ENCODE measurements at regions not wholly inside any gene's neighbourhood (a gene's known extent, or its start where the extent isn't known, plus 50 kb on each side); places are given as distances from the start of the nearest gene placed in this dataset.

DNA sequence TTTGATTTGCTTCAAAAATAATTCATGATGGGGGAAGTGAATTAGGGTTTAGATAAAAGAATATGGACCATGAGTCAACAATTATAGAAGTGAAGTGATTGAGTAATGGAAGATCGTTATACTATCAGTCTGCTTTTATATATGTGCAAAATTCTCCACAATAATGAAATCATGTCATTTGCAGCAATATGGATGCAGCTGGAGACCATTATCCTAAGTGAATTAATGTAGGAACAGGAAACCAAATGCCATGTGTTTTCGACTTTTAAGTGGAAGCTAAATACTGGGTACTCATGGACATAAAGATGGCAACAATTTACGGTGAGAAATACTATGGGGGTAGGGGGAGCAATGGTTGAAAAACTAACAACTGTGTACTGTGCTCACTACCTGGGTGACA lies 144.7 kb upstream of the SRD5A2 start:
- in situ Hi-C loops (cut with MboI) (no loop called here), intact Hi-C loops (cut with micrococcal nuclease; ENCODE audit: unreplicated experiment) (loop anchor here (10.0 kb wide), 1 partner anchor 1011 kb away; no protein-coding TSS in a partner anchor)
- Histone ChIP-seq H3K9ac (ENCODE audit: control insufficient read depth, insufficient read depth, low read length) (no peak overlapping the region), H2AFZ (ENCODE audit: control insufficient read depth, low read depth, low read length) (no peak overlapping the region), H3K27me3 (replicated peaks in 1 of 2; ENCODE audit: control insufficient read depth in 2 of 2, insufficient read depth in 2 of 2, low read length in 1 of 2) (no peaks in the 10 kb centered on the region), H3K4me1 (ENCODE audit: control insufficient read depth, insufficient read depth, low read length) (no peaks in the 10 kb centered on the region), H3K79me2 (ENCODE audit: control insufficient read depth, insufficient read depth, low read length) (no peaks in the 10 kb centered on the region), H4K20me1 (ENCODE audit: control insufficient read depth, insufficient read depth) (no peaks in the 10 kb centered on the region), H3K36me3 (ENCODE audit: control insufficient read depth in 2 of 2, insufficient read depth in 2 of 2, low read length in 1 of 2) (no peaks in the 10 kb centered on the region), H3K27ac (ENCODE audit: control insufficient read depth, insufficient read depth) (no peak overlapping the region), H3K4me2 (ENCODE audit: control insufficient read depth, insufficient read depth) (no peak overlapping the region), H3K4me3 (no peak overlapping the region), H3K9me3 (replicated peaks; ENCODE audit: control insufficient read depth, insufficient read depth, low read length) (no peaks in the 10 kb centered on the region)
- BruUV-seq (replicated peaks) = no TSS peak
- 45% methylated on average over 3 of the region's 3 CpGs for WGBS (ENCODE audit: insufficient coverage, insufficient replicate concordance, low lambda C conversion rate, missing lambda C conversion rate)
- SMC1A ChIA-PET (ENCODE audit: uncharacterized antibody, unreplicated experiment) = no interaction called here
- CTCF ChIA-PET = no interaction called here
- TF ChIP-seq MEF2B (IDR thresholded peaks at IDR 0.05; ENCODE audit: partially characterized antibody, poor library complexity, severe bottlenecking) (no peak), ZZZ3 (IDR thresholded peaks at IDR 0.05; ENCODE audit: control insufficient read depth, insufficient read length, low read depth) (no peak), SREBF2 (IDR thresholded peaks at IDR 0.05; ENCODE audit: low read length) (no peak), MTA2 (IDR thresholded peaks at IDR 0.05; ENCODE audit: low read depth) (no peak), GATAD2B (conservative IDR thresholded peaks at IDR 0.05; ENCODE audit: low read depth) (no peak), NFYB (IDR thresholded peaks at IDR 0.05; ENCODE audit: insufficient read depth, low read depth, low read length) (no peak), POLR2A (IDR thresholded peaks at IDR 0.05; ENCODE audit: low read depth, low read length) (no peak), SRF (IDR thresholded peaks at IDR 0.05; ENCODE audit: low read depth in 2 of 2, low read length in 2 of 2) (no peak), SIN3A (IDR thresholded peaks at IDR 0.05; ENCODE audit: low read depth, low read length) (no peak), RCOR1 (conservative IDR thresholded peaks at IDR 0.05; ENCODE audit: low read depth, low read length) (no peak), TCF12 (IDR thresholded peaks at IDR 0.05; ENCODE audit: low read depth, low read length) (no peak), NFIC (IDR thresholded peaks at IDR 0.05; ENCODE audit: low read depth, low read length) (no peak)
- TF ChIP-seq, protein P1, sequence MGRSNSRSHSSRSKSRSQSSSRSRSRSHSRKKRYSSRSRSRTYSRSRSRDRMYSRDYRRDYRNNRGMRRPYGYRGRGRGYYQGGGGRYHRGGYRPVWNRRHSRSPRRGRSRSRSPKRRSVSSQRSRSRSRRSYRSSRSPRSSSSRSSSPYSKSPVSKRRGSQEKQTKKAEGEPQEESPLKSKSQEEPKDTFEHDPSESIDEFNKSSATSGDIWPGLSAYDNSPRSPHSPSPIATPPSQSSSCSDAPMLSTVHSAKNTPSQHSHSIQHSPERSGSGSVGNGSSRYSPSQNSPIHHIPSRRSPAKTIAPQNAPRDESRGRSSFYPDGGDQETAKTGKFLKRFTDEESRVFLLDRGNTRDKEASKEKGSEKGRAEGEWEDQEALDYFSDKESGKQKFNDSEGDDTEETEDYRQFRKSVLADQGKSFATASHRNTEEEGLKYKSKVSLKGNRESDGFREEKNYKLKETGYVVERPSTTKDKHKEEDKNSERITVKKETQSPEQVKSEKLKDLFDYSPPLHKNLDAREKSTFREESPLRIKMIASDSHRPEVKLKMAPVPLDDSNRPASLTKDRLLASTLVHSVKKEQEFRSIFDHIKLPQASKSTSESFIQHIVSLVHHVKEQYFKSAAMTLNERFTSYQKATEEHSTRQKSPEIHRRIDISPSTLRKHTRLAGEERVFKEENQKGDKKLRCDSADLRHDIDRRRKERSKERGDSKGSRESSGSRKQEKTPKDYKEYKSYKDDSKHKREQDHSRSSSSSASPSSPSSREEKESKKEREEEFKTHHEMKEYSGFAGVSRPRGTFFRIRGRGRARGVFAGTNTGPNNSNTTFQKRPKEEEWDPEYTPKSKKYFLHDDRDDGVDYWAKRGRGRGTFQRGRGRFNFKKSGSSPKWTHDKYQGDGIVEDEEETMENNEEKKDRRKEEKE (IDR thresholded peaks at IDR 0.05) = no peak
- TF ChIP-seq, protein P2, sequence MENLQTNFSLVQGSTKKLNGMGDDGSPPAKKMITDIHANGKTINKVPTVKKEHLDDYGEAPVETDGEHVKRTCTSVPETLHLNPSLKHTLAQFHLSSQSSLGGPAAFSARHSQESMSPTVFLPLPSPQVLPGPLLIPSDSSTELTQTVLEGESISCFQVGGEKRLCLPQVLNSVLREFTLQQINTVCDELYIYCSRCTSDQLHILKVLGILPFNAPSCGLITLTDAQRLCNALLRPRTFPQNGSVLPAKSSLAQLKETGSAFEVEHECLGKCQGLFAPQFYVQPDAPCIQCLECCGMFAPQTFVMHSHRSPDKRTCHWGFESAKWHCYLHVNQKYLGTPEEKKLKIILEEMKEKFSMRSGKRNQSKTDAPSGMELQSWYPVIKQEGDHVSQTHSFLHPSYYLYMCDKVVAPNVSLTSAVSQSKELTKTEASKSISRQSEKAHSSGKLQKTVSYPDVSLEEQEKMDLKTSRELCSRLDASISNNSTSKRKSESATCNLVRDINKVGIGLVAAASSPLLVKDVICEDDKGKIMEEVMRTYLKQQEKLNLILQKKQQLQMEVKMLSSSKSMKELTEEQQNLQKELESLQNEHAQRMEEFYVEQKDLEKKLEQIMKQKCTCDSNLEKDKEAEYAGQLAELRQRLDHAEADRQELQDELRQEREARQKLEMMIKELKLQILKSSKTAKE (IDR thresholded peaks at IDR 0.05; ENCODE audit: low read depth, poor library complexity, severe bottlenecking) = no peak
- FAIRE-seq (no peak), ATAC-seq (no peak), DNase-seq (ENCODE audit: low read depth, low spot score) (no peak)
- RAD21 ChIA-PET (ENCODE audit: unreplicated experiment) = no interaction called here
- POLR2A ChIA-PET = no interaction called here

Data from GM12878 (cell line).